ENCODE measurements at regions not wholly inside any gene's neighbourhood (a gene's known extent, or its start where the extent isn't known, plus 50 kb on each side); places are given as distances from the start of the nearest gene placed in this dataset.

- TF ChIP-seq, protein P1, sequence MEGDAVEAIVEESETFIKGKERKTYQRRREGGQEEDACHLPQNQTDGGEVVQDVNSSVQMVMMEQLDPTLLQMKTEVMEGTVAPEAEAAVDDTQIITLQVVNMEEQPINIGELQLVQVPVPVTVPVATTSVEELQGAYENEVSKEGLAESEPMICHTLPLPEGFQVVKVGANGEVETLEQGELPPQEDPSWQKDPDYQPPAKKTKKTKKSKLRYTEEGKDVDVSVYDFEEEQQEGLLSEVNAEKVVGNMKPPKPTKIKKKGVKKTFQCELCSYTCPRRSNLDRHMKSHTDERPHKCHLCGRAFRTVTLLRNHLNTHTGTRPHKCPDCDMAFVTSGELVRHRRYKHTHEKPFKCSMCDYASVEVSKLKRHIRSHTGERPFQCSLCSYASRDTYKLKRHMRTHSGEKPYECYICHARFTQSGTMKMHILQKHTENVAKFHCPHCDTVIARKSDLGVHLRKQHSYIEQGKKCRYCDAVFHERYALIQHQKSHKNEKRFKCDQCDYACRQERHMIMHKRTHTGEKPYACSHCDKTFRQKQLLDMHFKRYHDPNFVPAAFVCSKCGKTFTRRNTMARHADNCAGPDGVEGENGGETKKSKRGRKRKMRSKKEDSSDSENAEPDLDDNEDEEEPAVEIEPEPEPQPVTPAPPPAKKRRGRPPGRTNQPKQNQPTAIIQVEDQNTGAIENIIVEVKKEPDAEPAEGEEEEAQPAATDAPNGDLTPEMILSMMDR (IDR thresholded peaks at IDR 0.05), result no peak
- no peak for TF ChIP-seq POLR2A (IDR thresholded peaks at IDR 0.05)
These were observed 734.0 kb upstream of the PCDH9 start for GRCh38 chr13:67964091-67964490.
